ENCODE measurements at regions not wholly inside any gene's neighbourhood (a gene's known extent, or its start where the extent isn't known, plus 50 kb on each side); places are given as distances from the start of the nearest gene placed in this dataset.

- Histone ChIP-seq H4K20me1 (ENCODE audit: insufficient read depth) (no peaks in the 10 kb centered on the region), H3K36me3 (ENCODE audit: insufficient read depth) (no peaks in the 10 kb centered on the region), H3K4me1 (ENCODE audit: low read depth, poor library complexity, severe bottlenecking) (no peaks in the 10 kb centered on the region), H3K4me3 (IDR thresholded peaks at IDR 0.05; ENCODE audit: insufficient read depth, low read depth, low read length) (no peak overlapping the region), H3K27ac (no peak overlapping the region), H3K9ac (no peak overlapping the region), H3K79me2 (ENCODE audit: insufficient read depth, low read depth) (no peaks in the 10 kb centered on the region), H2AFZ (ENCODE audit: low read depth) (no peak overlapping the region), H3K27me3 (ENCODE audit: insufficient read depth, low read depth) (no peaks in the 10 kb centered on the region), H3K4me2 (no peak overlapping the region)
- TF ChIP-seq, protein P1, sequence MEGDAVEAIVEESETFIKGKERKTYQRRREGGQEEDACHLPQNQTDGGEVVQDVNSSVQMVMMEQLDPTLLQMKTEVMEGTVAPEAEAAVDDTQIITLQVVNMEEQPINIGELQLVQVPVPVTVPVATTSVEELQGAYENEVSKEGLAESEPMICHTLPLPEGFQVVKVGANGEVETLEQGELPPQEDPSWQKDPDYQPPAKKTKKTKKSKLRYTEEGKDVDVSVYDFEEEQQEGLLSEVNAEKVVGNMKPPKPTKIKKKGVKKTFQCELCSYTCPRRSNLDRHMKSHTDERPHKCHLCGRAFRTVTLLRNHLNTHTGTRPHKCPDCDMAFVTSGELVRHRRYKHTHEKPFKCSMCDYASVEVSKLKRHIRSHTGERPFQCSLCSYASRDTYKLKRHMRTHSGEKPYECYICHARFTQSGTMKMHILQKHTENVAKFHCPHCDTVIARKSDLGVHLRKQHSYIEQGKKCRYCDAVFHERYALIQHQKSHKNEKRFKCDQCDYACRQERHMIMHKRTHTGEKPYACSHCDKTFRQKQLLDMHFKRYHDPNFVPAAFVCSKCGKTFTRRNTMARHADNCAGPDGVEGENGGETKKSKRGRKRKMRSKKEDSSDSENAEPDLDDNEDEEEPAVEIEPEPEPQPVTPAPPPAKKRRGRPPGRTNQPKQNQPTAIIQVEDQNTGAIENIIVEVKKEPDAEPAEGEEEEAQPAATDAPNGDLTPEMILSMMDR (conservative IDR thresholded peaks at IDR 0.05; ENCODE audit: low read depth, low read length) = no peak
These were observed 537.3 kb downstream of the EPHA3 start for GRCh38 chr3:89644716-89645115.

GRCh38 chr3:89649431-89649830 is 542.0 kb downstream of the EPHA3 start:
- TF ChIP-seq, protein P1 (conservative IDR thresholded peaks at IDR 0.05; ENCODE audit: low read depth, low read length) = no peak
- no peak overlapping the region for H3K27ac ChIP-seq

DNA sequence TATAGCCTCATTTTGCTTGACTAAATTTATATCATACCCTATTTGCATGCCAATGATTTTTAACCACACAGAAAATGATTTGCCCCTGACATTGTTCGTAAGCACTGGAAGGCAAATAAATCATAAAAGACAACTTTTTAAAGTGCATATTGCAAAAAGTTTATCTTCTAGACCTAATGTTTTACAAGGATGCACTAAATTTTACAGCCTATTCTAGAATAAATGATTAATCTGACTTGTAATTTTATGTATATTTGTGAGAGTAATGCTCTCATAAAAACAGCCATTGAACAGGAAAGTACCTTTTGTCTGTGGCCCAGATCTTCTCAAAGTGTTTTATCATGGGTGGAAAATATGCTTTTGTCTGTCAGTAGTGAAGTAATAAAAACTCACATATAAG is 546.6 kb downstream of the EPHA3 start:
- H3K36me3 ChIP-seq (ENCODE audit: insufficient read depth) = no peaks in the 10 kb centered on the region
- H3K9ac ChIP-seq = no peak overlapping the region
- H3K27ac ChIP-seq = no peak overlapping the region
- H3K4me2 ChIP-seq = no peak overlapping the region
- no peaks in the 10 kb centered on the region for H4K20me1 ChIP-seq (ENCODE audit: insufficient read depth)
- H3K27me3 ChIP-seq (ENCODE audit: insufficient read depth, low read depth) = no peaks in the 10 kb centered on the region
- no peaks in the 10 kb centered on the region for H3K79me2 ChIP-seq (ENCODE audit: insufficient read depth, low read depth)
- TF ChIP-seq, protein P1 (conservative IDR thresholded peaks at IDR 0.05; ENCODE audit: low read depth, low read length) = no peak
- no peaks in the 10 kb centered on the region for H3K4me1 ChIP-seq (ENCODE audit: low read depth, poor library complexity, severe bottlenecking)
- H2AFZ ChIP-seq (ENCODE audit: low read depth) = no peak overlapping the region
- no peak overlapping the region for H3K4me3 ChIP-seq (IDR thresholded peaks at IDR 0.05; ENCODE audit: insufficient read depth, low read depth, low read length)

More at GRCh38 chr3:89649431-89649830, 542.0 kb downstream of the EPHA3 start:
- no peaks in the 10 kb centered on the region for H3K79me2 ChIP-seq (ENCODE audit: insufficient read depth, low read depth)
- no peak overlapping the region for H3K4me3 ChIP-seq (IDR thresholded peaks at IDR 0.05; ENCODE audit: insufficient read depth, low read depth, low read length)
- H3K27me3 ChIP-seq (ENCODE audit: insufficient read depth, low read depth) = no peaks in the 10 kb centered on the region
- H3K36me3 ChIP-seq (ENCODE audit: insufficient read depth) = no peaks in the 10 kb centered on the region
- H4K20me1 ChIP-seq (ENCODE audit: insufficient read depth) = no peaks in the 10 kb centered on the region
- no peak overlapping the region for H3K4me2 ChIP-seq
- no peak overlapping the region for H2AFZ ChIP-seq (ENCODE audit: low read depth)
- no peaks in the 10 kb centered on the region for H3K4me1 ChIP-seq (ENCODE audit: low read depth, poor library complexity, severe bottlenecking)
- no peak overlapping the region for H3K9ac ChIP-seq

- no peaks in the 10 kb centered on the region for H3K36me3 ChIP-seq (ENCODE audit: insufficient read depth)
- no peak overlapping the region for H3K4me3 ChIP-seq (IDR thresholded peaks at IDR 0.05; ENCODE audit: insufficient read depth, low read depth, low read length)
- no peak overlapping the region for H3K4me2 ChIP-seq
- H3K27me3 ChIP-seq (ENCODE audit: insufficient read depth, low read depth) = no peaks in the 10 kb centered on the region
- H4K20me1 ChIP-seq (ENCODE audit: insufficient read depth) = no peaks in the 10 kb centered on the region
- H2AFZ ChIP-seq (ENCODE audit: low read depth) = no peak overlapping the region
- H3K9ac ChIP-seq = no peak overlapping the region
- no peaks in the 10 kb centered on the region for H3K4me1 ChIP-seq (ENCODE audit: low read depth, poor library complexity, severe bottlenecking)
- no peaks in the 10 kb centered on the region for H3K79me2 ChIP-seq (ENCODE audit: insufficient read depth, low read depth)
- TF ChIP-seq, protein P1 (conservative IDR thresholded peaks at IDR 0.05; ENCODE audit: low read depth, low read length) = no peak
- no peak overlapping the region for H3K27ac ChIP-seq
These were observed 549.0 kb downstream of the EPHA3 start for GRCh38 chr3:89656388-89656787.

Data from KMS-11 (cell line).